HEK293T (cell line): ENCODE measurements at regions not wholly inside any gene's neighbourhood (a gene's known extent, or its start where the extent isn't known, plus 50 kb on each side); places are given as distances from the start of the nearest gene placed in this dataset.

Source experiments
- ELF4 ChIP-seq: fragments of 450-650 bp; IDR thresholded peaks from 2 replicates; pipeline ENCODE4 v1.6.1; 2017; ENCODE audit warnings: antibody characterized with exemption
- FOXA1 ChIP-seq: fragments of 450-650 bp; IDR thresholded peaks from 2 replicates; pipeline ENCODE4 v1.6.1; 2016; ENCODE audit warnings: mild to moderate bottlenecking
- FOXM1 ChIP-seq: fragments of 450-650 bp; IDR thresholded peaks from 2 replicates; pipeline ENCODE4 v1.6.1; 2017; ENCODE audit warnings: mild to moderate bottlenecking, borderline replicate concordance
- NFRKB ChIP-seq: fragments of 450-650 bp; IDR thresholded peaks from 2 replicates; pipeline ENCODE4 v1.6.1; 2016; ENCODE audit warnings: mild to moderate bottlenecking, moderate library complexity
- SUZ12 ChIP-seq: fragments of 450-650 bp; IDR thresholded peaks from 2 replicates; pipeline ENCODE4 v1.6.1; 2016; ENCODE audit warnings: mild to moderate bottlenecking
- TARDBP ChIP-seq: fragments of 450-650 bp; IDR thresholded peaks from 2 replicates; pipeline ENCODE4 v1.6.1; 2016

DNA sequence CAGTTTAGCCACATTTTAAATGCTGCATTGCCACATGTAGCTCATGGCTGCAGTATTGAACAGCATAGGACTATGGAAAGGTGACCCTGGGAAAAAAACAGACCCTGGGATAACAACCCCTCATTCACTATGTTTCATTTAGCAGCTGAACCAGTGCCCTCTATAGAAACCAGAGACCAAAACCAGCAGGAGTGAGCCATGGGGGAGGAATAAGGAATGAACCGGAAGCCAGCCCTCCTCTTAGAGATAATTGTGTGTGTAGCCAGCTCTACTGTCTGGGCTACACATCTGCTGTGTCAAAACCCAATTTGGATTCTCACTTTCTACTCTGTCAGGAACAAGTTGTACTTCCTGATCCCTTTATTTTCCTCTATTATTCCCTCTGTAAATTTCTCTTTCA is 158.5 kb upstream of the S100G start:
- no peak for TF ChIP-seq FOXM1
- no peak for TF ChIP-seq SUZ12
- no peak for TF ChIP-seq FOXA1
- no peak for TF ChIP-seq NFRKB
- TF ChIP-seq TARDBP = no peak
- no peak for TF ChIP-seq ELF4
